GM21786 (cell line): ENCODE measurements at regions not wholly inside any gene's neighbourhood (a gene's known extent, or its start where the extent isn't known, plus 50 kb on each side); places are given as distances from the start of the nearest gene placed in this dataset.
"Not testable (repeated sequence)": the region's sequence is repeated elsewhere in the genome, so short reads cannot be mapped to it uniquely, and the experiment has no call there.

Experiments used
- ATAC-seq: cut with Tn5 transposase; IDR thresholded peaks from one replicate; pipeline ENCODE4 v1.9.1; 2021; ENCODE audit not compliant: unreplicated experiment

GRCh38 chr16:87041286-87041685, 275.9 kb downstream of the C16orf95 start:
- no peak for ATAC-seq

- no peak for ATAC-seq
Measured at GRCh38 chr16:87042551-87043230, 274.5 kb downstream of the C16orf95 start.

GRCh38 chr16:87043231-87044031, 273.8 kb downstream of the C16orf95 start:
- no peak for ATAC-seq

GRCh38 chr16:87044032-87044382, 273.2 kb downstream of the C16orf95 start:
- ATAC-seq: no peak

GRCh38 chr16:87044829-87045228, 272.4 kb downstream of the C16orf95 start:
- no peak for ATAC-seq

GRCh38 chr16:87045466-87046216, 271.6 kb downstream of the C16orf95 start:
- no peak for ATAC-seq

- no peak for ATAC-seq
Measured at GRCh38 chr16:87046235-87046634, 271.0 kb downstream of the C16orf95 start.

- ATAC-seq: no peak
Measured at GRCh38 chr16:87047221-87048037, 269.8 kb downstream of the C16orf95 start.

- ATAC-seq: no peak
Measured at GRCh38 chr16:87048038-87048729, 269.0 kb downstream of the C16orf95 start.

GRCh38 chr16:87048730-87049115, 268.5 kb downstream of the C16orf95 start:
- no peak for ATAC-seq

GRCh38 chr16:87049216-87049615, 268.0 kb downstream of the C16orf95 start:
- not testable (repeated sequence) for ATAC-seq

GRCh38 chr16:87050142-87050541, 267.1 kb downstream of the C16orf95 start:
- ATAC-seq: no peak

- no peak for ATAC-seq
Measured at GRCh38 chr16:87051526-87052320, 265.5 kb downstream of the C16orf95 start.

- ATAC-seq: no peak
Measured at GRCh38 chr16:87052506-87052905, 264.7 kb downstream of the C16orf95 start.

- no peak for ATAC-seq
Measured at GRCh38 chr16:87053016-87053982, 263.9 kb downstream of the C16orf95 start.

GRCh38 chr16:87054154-87054553, 263.0 kb downstream of the C16orf95 start:
- no peak for ATAC-seq

- no peak for ATAC-seq
Measured at GRCh38 chr16:87054856-87055255, 262.3 kb downstream of the C16orf95 start.

- no peak for ATAC-seq
Measured at GRCh38 chr16:87056083-87056482, 261.1 kb downstream of the C16orf95 start.
